HG03439 (cell line): ENCODE measurements at regions not wholly inside any gene's neighbourhood (a gene's known extent, or its start where the extent isn't known, plus 50 kb on each side); places are given as distances from the start of the nearest gene placed in this dataset.
"Not testable (repeated sequence)": the region's sequence is repeated elsewhere in the genome, so short reads cannot be mapped to it uniquely, and the experiment has no call there.

Source experiments
- ATAC-seq: cut with Tn5 transposase; IDR thresholded peaks from one replicate; pipeline ENCODE4 v1.9.1; 2021; ENCODE audit warnings: mild to moderate bottlenecking, moderate library complexity; ENCODE audit not compliant: unreplicated experiment

DNA sequence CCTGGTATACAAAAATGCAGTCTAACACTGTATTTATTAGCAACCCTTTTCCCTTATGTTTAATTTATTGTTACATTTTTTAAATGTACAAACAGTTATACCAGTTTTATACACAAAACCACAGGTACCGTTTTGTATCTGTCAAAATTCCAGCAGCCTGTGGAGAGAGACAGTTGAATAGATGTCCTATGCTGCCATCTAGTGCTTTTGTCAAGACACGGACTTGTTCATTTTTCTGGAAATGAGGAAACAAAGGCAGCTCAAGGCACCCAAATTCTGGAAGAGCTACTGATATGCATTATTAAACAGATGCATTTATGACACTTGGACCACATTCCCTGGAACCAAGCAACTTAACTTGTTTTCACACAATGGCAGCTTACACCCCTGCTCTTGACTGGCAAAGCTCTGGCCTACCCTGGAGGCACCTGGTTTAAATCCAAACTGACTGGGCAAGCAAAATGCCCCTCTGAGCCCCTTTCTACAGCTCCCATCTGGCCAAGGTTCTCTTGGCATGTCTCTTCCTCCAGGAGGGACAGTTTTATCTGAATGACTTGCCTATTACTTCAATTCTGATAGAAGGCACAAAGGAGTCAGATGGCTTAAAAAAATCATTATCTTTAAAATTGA is 286.9 kb upstream of the PRKD1 start:
- ATAC-seq: no peak

DNA sequence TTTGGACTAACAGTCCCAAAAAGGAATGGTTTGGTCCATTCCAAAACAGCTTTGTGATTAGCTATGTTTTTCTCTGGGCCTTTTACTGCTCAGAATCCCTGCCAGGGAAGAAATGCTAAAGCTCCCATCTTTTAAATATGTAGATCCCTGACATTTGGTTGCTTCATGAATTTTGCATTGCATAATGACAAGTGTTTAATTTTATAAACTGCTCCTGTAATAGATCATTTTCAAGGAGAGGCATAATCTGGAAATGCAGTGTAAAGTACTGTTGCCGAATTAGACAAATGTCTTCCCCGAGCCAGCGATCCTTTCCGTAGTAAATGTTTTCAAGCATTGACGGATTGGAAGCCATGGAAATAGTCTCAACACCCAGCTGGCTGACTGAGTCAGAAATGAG is 291.3 kb upstream of the PRKD1 start:
- ATAC-seq: no peak

DNA sequence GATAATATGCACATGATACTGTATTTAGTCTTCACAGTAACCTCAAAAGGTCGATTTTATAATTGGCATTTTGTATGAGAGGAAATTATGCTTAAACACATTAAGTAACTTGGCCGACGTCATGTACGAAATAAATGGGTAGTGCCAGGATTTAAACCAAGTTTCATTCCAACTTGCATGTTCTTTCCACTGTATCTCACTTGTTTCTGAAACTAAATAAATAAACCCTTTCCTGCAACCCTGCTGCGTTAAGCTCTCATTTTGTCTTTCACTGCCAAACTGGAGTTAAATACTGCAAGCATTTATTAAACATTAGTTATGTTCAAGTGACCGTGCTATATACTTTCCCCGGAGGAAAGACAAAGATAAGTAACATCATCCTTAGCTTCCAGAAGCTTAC is 293.9 kb upstream of the PRKD1 start:
- no peak for ATAC-seq

GRCh38 chr14:30223385-30223785 is 295.7 kb upstream of the PRKD1 start:
- no peak for ATAC-seq

GRCh38 chr14:30223966-30224365 is 296.3 kb upstream of the PRKD1 start:
- no peak for ATAC-seq

DNA sequence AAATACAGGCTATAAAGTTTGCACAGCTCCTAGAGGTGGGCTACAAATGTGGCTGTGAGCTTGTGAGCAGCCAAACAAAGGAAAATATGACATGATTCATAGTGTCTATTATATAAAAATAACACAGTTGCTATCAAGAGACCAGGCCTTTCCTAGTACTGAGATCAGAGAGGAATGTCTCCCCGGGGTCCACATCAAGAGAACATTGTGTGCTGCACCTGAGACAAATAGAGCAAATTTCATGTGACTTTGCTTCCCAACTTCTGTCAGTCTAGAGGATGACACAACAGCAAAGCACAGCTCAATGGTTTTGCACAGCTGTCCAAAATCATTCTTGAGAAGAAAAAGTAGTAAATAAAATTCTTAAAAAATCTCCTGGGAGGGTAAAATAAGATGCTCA is 297.5 kb upstream of the PRKD1 start:
- no peak for ATAC-seq

DNA sequence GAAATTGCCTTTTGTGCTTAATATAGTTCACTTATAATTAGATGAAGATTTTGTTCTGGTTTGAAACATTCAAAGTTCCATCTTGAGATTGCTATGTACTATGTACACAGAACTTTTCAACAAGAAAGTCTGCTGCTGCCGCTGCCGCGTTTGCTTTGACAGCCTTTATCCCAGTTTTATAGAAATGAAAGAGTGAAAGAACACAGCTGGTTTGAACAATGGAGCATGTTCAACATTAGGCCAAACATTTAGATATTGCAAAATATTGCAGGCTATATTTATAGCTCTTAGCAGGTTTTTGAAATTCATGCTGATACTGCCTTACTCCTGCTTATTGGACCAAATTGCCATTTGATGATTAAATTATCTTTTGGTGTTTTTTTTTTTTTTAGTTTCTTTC is 299.8 kb upstream of the PRKD1 start:
- ATAC-seq: no peak

DNA sequence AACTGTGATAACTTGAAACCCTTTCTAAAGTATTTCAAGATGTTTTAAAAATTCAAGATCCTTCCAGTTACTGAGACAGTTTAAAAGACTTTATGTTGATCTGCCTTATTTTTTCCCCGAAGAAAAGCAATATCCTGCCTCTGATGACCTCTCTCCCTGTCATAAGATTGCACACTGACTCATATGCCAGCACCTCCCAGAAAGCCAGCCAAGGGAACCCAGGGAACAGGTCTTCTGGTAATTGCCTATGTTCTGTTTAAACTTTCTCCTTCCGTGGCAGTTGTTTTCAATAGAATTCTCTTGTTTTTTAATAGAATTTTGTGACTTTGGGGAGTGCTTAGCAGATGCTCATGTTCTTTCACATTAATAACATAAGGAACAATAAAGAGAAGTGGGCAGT is 300.2 kb upstream of the PRKD1 start:
- no peak for ATAC-seq

DNA sequence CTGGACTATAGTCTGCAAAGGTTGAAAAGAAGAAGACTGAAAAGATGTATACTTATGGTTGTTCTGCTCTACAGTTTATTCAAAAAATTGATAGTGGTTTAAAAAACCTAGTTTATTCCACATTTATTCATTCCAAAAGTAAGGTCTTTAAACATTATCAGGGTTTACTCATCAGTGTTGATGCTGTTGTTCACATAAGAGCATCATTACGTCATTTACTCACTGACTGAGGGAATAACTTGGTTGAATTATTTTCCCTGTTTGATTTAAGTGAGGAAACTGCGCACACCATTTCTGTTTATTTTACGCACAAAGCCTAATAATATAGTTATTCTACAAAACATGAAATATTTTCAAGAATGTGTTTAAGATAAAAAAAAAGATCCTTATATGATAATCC is 303.1 kb upstream of the PRKD1 start:
- ATAC-seq: no peak

- ATAC-seq: no peak
Measured at GRCh38 chr14:30234966-30235365, 307.3 kb upstream of the PRKD1 start.

GRCh38 chr14:30235485-30235884 is 307.8 kb upstream of the PRKD1 start:
- ATAC-seq: no peak

- ATAC-seq: no peak
Measured at GRCh38 chr14:30238936-30239335, 311.3 kb upstream of the PRKD1 start.

- ATAC-seq: no peak
Measured at GRCh38 chr14:30240018-30240417, 312.4 kb upstream of the PRKD1 start.

GRCh38 chr14:30240685-30241084 is 313.0 kb upstream of the PRKD1 start:
- no peak for ATAC-seq

GRCh38 chr14:30242744-30243143 is 315.1 kb upstream of the PRKD1 start:
- no peak for ATAC-seq

- no peak for ATAC-seq
Measured at GRCh38 chr14:30243207-30243606, 315.6 kb upstream of the PRKD1 start.

DNA sequence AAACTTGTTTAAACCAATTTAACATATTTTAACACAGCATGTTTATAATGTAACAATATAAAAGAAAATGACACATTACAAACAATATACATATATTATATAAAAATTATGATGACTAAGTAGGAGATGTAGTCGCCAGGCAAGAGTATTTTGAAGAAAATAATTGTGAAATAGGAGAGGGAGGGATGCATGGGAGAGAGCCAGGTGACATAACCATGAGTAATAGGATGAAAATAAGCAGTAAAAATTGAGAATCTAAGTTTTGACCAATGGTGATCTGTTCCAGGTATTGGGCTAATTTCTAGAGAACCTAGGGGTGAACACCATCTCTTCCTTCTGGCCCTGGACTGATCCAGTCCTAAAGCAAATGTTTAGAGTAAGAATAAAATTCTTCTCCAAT is 315.2 kb upstream of the G2E3 start:
- no peak for ATAC-seq

DNA sequence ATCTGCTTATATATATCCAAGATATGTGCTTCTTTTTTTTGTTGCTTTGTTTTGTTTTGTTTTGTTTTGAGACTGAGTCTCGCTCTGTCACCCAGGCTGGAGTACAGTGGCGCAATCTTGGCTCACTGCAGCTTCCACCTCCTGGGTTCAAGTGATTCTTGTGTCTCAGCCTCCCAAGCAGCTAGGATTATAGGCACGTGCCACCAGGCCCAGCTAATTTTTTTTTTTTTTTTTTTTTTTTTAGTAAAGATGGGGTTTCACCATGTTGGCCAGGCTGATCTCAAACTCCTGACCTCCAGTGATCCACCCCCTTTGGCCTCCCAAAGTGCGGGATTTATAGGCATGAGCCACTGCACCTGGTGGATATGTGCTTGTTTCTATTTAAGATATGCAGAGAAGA is 314.6 kb upstream of the G2E3 start:
- not testable (repeated sequence) for ATAC-seq

DNA sequence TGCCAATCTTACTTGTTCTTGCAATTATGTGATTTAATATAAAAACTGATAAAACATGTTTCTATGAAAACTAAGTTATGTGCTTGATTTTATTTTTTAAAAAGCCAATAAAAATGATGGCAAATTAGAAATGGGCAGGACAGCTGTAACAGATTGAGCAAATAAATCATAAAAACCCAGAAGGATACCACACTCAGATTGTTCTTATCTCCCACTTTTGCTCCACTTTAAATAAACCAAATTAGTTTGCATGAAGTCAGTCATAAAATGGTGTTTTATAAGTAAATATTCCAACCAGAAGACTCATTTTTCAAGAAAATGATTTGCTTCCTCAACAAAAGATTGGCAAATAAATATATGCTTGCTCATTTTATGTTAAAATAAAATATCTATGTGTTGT is 307.9 kb upstream of the G2E3 start:
- no peak for ATAC-seq

GRCh38 chr14:30251557-30252100 is 307.3 kb upstream of the G2E3 start:
- ATAC-seq: no peak

DNA sequence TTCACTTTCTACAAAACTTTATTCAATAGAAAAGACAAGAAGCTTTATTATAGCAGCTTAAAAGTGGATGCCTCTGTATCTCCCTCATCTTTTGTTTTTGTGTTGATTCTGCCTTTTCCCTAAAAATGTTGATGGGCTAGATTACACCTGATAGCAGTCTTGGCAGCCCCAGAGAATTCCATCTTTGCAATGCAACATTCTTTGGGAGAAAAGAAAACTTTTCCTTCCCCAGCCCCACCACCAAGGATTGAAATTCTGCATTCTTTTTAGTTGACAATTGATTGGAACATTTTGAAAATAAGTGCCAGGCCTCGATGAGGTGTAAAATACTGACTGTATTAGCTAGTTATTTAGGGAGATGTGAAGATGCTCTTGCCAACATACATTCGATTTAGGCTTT is 306.8 kb upstream of the G2E3 start:
- ATAC-seq: no peak

DNA sequence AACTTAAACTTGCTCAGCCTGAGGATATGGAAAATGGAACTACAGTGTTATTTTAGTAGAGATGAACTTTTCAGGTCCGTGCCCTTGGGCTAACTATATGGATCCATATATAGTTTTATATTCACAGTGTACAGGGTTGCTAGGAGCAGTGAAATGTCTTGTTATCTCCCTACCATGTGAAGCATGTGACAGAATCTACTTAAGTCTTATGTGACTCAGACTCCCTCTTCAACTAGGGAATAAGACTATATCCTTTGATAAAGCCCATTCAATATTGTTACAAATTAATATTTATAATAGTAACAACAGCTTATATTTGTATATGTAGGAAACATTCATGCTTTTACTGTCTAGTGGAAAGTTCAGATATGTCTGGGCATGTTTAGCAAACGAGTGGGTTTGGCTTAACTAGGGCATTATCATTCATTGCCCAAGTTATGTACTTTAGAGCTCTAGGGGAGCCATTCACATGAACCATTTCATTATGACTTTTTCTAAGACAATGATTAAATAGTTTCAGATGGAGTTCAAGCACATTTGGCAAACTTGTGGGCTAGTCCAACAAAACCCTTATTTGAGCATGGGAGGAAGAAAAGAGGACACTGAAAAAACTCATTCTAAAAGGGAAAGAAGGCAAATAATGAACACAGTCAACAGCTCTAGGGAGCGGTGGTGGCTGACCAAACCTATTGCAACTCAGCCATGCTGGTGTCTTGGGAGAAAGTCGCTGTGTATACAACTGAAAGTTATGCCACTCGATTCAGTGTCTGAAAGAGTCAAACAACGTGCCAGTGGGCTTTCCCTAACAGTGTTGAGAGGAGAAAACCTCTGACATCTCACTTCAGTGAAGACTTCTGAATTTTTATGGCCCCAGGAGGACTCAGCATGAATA is 305.9 kb upstream of the G2E3 start:
- ATAC-seq: no peak
